ENCODE measurements at regions not wholly inside any gene's neighbourhood (a gene's known extent, or its start where the extent isn't known, plus 50 kb on each side); places are given as distances from the start of the nearest gene placed in this dataset.

DNA sequence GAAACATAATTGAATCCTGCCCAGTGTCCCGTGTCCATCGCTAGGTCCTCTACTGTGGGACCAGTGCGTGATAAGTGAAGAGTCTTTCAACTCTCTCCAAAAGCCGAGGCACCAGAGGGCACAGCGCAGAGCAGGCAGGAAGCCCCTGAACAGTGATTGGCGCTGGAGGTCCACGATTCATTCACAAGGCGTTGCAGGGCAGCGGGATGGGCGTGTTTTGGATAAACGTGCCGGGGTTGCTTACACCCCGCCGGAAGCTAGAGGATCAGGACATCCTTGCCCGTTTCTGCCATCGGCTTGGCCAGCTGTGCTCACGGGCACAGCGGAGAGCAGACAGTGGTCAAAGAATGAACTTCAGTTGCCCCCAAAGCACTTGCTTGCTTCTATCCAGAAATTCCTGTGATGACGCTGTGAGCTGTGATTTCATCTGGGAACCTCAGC lies 86.0 kb upstream of the PFKP start:
- DNase-seq (ENCODE audit: low spot score) = no peak

GRCh38 chr10:2980791-2981360 lies 86.5 kb upstream of the PFKP start:
- DNase-seq (ENCODE audit: low spot score) = no peak

GRCh38 chr10:2980116-2980515 lies 87.2 kb upstream of the PFKP start:
- no peak for DNase-seq (ENCODE audit: low spot score)

- no peak for DNase-seq (ENCODE audit: low spot score)
Measured at GRCh38 chr10:2979306-2979705, 88.0 kb upstream of the PFKP start.

DNA sequence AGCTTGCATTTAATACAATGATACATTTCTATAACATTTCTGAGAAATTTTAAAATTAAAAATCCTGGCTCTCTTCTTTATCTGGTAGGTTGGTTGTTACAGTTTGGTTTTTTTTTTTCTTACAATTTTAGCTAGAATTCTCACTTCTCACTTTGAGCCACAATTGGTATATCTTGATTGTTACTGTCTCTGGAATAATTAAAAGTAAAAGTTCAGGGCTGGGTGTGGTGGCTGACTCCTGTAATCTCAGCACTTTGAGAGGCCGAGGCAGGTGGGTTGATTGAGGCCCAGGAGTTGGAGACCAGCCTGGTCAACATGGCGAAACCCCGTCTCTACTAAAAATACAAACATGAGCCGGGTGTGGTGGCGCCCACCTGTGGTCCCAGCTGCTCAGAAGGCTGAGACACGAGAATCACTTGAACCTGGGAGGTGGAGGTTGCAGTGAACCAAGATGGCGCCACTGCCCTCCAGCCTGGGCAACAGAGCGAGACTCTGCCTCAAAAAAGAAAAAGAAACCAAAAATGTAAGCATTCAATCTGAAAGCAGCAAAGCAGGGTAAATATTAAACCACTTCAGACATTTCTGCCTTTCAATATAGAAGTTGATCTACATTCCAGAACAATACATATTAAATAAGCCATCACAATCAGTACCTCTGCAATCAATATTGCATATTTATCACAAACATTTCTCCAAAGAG lies 88.6 kb upstream of the PFKP start:
- no peak for DNase-seq (ENCODE audit: low spot score)

- no peak for DNase-seq (ENCODE audit: low spot score)
Measured at GRCh38 chr10:2978111-2978510, 89.2 kb upstream of the PFKP start.

DNA sequence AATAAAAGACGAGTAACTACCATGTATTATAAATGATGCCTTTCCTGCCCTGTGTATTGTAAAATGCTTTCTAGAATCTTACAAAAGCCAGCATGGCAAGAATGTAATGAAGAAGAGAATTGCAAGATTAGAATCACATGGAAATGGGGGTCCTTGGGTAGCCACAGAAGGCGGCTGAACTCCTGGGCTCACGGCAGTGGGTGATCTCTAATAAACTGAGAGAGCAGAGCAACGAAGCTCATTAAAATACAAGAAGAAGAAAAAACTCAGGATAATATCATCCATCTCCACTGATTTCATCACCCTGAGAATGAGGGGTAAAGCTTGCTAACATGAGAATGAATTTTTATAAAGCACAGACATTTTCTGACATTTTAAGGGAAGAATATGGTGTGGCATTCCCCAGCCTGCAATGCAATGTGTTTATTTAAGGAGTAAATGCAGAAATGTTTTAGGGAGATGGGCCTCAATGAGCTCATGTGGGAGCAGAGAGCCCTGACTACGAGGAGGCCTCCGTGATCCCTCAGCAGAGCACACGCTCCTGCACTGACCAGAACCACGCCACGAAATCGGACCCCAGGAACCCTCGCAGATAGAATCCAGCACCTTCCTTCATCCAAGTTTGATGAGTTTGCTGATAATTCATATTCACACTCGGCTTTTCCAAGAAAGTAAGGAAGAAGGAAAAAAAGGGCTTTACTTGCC lies 92.7 kb upstream of the PFKP start:
- no peak for DNase-seq (ENCODE audit: low spot score)

DNA sequence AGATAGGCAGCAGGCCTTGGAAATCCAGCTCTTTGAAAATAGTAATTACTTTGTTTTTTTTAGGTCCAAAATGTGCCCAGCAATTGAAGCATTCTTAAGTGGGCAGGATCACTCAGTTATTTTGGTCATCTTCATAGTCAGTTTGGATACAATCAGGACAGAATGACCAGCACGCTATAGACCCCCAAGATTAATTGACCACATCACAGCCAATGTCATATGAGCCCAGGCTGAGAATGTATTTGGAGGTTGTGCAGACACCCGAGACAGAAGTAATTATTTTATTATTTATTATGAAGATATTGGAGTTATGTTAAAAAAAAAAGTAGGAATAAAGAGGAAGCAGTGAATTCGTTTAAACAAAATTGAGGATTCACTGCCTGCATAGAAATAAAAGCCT lies 93.3 kb upstream of the PFKP start:
- no peak for DNase-seq (ENCODE audit: low spot score)

GRCh38 chr10:2972810-2973209 lies 94.5 kb upstream of the PFKP start:
- DNase-seq (ENCODE audit: low spot score) = no peak

DNA sequence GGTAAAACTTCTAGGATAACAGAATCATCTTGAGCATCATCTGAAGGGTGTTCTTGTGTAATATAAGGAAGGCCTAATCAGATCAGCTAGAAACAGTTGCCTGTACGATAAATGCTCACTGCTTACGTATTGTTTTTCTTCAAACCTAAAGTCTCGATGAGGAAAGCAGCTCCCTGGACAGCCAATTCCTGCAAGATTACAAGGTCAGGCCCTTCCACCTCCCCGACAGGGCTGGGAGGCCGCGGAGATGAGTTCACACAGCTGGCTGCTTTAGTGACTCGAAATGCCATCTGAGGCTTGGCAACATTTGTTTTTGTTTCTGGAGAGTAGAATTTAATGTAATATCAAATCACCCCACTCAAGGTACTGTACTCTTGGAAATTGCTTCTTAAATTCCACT lies 95.1 kb upstream of the PFKP start:
- no peak for DNase-seq (ENCODE audit: low spot score)

- no peak for DNase-seq (ENCODE audit: low spot score)
Measured at GRCh38 chr10:2970190-2970823, 97.0 kb upstream of the PFKP start.

DNA sequence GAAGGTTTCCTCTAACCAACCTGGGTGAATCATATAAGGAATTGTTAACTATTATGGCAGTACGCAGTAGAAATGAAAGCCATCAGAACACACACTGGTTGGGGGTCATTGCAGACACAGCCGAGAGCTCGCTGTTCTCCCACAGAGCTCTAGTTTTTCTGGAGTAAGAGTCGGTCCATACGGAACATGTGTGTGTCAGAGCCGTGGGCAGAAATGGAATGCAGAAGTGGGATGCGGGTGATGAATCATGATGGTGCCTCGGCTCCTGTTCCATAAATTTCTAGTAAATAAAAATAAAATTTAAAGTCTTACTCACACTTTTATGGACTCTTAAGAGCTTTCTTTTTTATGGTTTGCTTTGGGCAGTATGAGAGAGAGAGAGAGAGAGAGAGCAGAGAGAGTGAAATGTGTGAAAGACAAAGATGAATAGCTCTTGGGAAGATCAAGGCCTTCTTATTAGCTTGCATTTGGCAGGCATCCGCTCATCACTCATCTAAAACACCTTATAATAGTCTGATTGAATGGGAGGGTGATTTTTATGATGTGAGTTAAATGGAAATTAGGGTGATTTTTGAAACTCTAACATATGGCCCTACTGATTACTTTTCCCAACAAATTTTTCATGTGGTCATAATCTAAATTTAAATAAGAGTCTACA lies 98.8 kb upstream of the PFKP start:
- DNase-seq (ENCODE audit: low spot score) = no peak

DNA sequence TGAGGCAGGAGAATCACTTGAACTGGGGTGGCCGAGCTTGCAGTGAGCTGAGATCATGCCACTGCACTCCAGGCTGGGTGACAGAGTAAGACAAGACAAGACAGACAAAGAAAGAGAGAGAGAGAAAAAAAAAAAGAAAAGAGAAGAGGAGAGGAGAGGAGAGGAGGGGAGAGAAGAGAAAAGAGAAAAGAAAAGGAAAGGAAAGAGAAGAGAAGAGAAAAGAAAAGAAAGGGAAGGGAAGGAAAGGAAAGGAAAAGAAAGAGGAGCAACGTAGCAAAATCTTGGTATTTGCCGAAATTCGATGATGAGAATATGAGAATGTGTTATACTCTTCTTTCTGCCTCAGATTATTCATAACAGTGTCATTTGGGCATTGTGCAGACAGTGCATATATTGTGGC lies 101.2 kb upstream of the PFKP start:
- DNase-seq (ENCODE audit: low spot score) = no peak

- DNase-seq (ENCODE audit: low spot score) = no peak
Measured at GRCh38 chr10:2964632-2965296, 102.6 kb upstream of the PFKP start.

DNA sequence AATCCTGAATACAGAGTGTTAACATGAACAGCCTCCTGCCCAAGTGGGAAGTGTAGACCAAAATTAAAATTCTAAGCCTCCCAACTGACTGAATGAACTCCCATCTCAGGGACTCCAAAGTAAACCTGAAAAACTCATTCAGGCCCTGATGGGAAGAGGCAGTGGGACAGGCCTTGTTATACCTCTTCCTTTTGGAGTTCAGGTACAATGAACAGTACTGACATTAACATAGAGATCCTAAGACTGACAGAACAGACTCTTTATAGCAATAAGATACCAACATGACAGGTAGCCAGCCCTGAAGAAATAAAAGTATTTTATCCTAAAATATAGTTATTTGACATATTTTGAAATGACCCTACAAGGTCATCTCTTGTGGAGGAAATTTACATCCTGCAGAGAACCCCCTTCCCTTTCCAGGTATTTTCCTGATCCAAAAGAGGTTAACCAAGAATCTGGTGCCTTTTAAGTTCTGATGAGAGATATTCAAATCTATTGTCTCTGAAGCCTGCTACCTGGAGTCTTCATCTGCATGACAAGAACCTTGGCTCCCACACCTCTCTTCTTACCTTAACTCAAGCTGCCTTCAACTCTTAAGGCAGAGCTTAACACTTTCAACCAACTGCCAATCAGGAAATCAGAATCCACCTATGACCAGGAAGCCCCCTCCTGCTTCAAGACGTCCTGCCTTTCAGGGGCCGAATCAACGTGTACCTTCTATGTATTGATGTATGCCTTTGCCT lies 103.3 kb upstream of the PFKP start:
- DNase-seq (ENCODE audit: low spot score) = no peak

GRCh38 chr10:2962194-2962593 lies 105.2 kb upstream of the PFKP start:
- DNase-seq (ENCODE audit: low spot score) = no peak

- DNase-seq (ENCODE audit: low spot score) = no peak
Measured at GRCh38 chr10:2958659-2959058, 108.7 kb upstream of the PFKP start.

DNA sequence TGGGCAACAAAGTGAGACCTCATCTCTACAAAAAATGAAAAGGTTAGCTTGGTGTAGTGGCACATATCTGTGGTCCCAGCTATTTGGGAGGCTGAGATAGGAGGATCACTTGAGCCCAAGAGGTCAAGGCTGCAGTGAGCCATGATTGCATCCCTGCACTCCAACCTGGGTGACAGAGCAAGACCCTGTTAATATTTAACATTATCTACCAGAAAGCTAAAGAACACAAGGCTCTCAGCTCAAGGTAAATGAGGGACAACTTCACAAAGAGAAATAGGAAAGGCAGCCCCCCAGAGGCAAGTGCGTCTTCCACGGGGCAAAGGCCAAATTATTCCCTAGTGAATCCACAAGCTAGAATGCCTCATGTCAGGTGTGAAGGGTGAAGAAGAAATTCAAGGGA lies 109.6 kb upstream of the PFKP start:
- DNase-seq (ENCODE audit: low spot score) = no peak

GRCh38 chr10:2955064-2955463 lies 112.3 kb upstream of the PFKP start:
- DNase-seq (ENCODE audit: low spot score) = no peak

GRCh38 chr10:2953495-2953894 lies 113.9 kb upstream of the PFKP start:
- no peak for DNase-seq (ENCODE audit: low spot score)

DNA sequence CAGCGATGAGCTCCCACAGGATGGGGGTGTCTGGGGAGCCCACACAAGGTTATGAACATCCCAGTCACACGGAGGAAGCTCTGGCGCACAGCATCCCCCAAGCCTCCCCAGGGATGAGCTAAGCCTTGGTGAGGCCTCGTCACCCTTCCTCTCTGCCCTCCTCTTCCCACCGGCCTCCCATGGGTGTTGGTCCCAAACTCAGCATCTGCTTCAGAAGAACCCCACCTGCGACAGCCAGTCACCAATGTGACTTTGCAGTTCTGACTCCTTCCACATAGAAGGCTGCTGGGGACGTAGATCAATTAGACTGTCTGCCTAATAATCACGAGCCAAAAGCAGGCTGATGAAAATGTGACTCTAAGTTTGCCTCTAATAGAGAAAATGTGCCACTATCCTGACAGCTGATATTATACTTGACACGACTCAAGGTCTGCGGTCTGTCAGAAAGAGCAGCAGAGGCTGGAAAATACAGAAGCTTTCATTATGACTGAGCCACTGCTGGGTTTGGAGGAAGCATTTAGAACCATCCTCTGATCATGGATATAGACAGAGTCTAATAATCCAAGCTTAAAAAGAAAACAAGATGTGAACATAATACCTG lies 116.0 kb upstream of the PFKP start:
- no peak for DNase-seq (ENCODE audit: low spot score)

Data from germinal center (tissue), 1 donor.